ENCODE measurements at regions not wholly inside any gene's neighbourhood (a gene's known extent, or its start where the extent isn't known, plus 50 kb on each side); places are given as distances from the start of the nearest gene placed in this dataset.

DNA sequence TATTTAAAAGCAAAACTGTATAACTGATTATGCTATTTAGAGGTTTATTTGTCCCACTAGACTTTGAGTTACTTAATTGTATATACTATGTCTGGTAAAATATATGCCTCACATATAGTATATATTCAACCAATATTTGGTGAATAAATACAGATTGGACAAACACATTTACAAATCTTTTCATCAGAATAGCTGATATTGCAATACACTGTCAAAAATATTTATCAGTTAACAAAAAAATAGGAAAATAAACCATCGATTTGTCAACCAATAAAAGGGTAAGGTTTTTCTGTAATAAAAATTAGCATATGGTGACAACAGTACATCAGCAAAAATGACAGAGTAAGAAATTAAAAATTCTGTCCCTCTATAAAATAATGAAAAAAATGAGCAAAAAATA is 889.9 kb upstream of the INTU start:
- H3K4me3 ChIP-seq = no peak overlapping the region
- ATAC-seq (ENCODE audit: insufficient read depth, low FRiP score) = no peak
- H3K27me3 ChIP-seq (ENCODE audit: control insufficient read depth in 3 of 3, insufficient read depth in 3 of 3, low read length in 2 of 3) = no peaks in the 10 kb centered on the region
- TF ChIP-seq, protein P1, sequence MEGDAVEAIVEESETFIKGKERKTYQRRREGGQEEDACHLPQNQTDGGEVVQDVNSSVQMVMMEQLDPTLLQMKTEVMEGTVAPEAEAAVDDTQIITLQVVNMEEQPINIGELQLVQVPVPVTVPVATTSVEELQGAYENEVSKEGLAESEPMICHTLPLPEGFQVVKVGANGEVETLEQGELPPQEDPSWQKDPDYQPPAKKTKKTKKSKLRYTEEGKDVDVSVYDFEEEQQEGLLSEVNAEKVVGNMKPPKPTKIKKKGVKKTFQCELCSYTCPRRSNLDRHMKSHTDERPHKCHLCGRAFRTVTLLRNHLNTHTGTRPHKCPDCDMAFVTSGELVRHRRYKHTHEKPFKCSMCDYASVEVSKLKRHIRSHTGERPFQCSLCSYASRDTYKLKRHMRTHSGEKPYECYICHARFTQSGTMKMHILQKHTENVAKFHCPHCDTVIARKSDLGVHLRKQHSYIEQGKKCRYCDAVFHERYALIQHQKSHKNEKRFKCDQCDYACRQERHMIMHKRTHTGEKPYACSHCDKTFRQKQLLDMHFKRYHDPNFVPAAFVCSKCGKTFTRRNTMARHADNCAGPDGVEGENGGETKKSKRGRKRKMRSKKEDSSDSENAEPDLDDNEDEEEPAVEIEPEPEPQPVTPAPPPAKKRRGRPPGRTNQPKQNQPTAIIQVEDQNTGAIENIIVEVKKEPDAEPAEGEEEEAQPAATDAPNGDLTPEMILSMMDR (IDR thresholded peaks at IDR 0.05; ENCODE audit: control extremely low read depth, extremely low read depth) = no peak
- 86 to 90% methylated on average over 1 of the region's 1 CpG for WGBS, 2 donors
- H3K9ac ChIP-seq (ENCODE audit: insufficient read depth in 1 of 2, low read length in 2 of 2) = no peak overlapping the region
- H3K9me3 ChIP-seq (ENCODE audit: control insufficient read depth in 4 of 4, insufficient read depth in 3 of 4, low read length in 3 of 4) = peaks cover 0 to 3% (median 0%) of the 10 kb centered on the region in 4 donors
- peaks cover 0 to 2% (median 0%) of the 10 kb centered on the region in 4 donors for H3K36me3 ChIP-seq (ENCODE audit: control insufficient read depth in 4 of 4, insufficient read depth in 4 of 4, low read length in 4 of 4)
- H3K4me1 ChIP-seq (ENCODE audit: control insufficient read depth in 5 of 5, insufficient read depth in 5 of 5, low read length in 5 of 5) = peaks cover 0 to 4% (median 0%) of the 10 kb centered on the region in 5 donors
- H3K27ac ChIP-seq (ENCODE audit: low read depth in 1 of 2, low read length in 1 of 2) = no peak overlapping the region
- no peak for DNase-seq

DNA sequence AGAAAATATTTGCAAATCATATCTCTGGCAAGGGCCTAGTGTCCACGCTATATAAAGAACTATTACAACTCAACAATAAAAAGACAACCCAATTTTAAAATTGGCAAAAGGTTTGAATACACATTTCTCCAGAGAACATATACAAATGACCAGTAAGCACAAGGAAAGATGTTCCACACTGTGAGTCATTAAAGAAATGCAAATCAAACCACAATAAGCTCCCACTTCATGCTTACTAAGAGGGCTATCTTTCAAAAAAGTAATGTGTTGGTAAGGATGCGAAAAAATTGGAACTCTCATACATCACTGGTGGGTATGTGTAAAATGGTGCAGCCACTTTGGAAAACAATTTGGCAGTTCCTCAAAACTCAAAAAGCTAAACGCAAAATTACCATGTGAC is 884.0 kb upstream of the INTU start:
- DNase-seq (no peak), ATAC-seq (ENCODE audit: insufficient read depth, low FRiP score) (no peak)
- TF ChIP-seq, protein P1 (IDR thresholded peaks at IDR 0.05; ENCODE audit: control extremely low read depth, extremely low read depth) = no peak
- Histone ChIP-seq H3K27ac (ENCODE audit: low read depth in 1 of 2, low read length in 1 of 2) (no peak overlapping the region), H3K36me3 (ENCODE audit: control insufficient read depth in 4 of 4, insufficient read depth in 4 of 4, low read length in 4 of 4) (peaks cover 0 to 2% (median 0%) of the 10 kb centered on the region in 4 donors), H3K9ac (ENCODE audit: insufficient read depth in 1 of 2, low read length in 2 of 2) (no peak overlapping the region), H3K4me1 (ENCODE audit: control insufficient read depth in 5 of 5, insufficient read depth in 5 of 5, low read length in 5 of 5) (no peaks in the 10 kb centered on the region), H3K4me3 (no peak overlapping the region), H3K9me3 (ENCODE audit: control insufficient read depth in 4 of 4, insufficient read depth in 3 of 4, low read length in 3 of 4) (peaks cover 0 to 3% (median 0%) of the 10 kb centered on the region in 4 donors), H3K27me3 (ENCODE audit: control insufficient read depth in 3 of 3, insufficient read depth in 3 of 3, low read length in 2 of 3) (no peaks in the 10 kb centered on the region)
- 81 to 90% methylated on average over 3 of the region's 3 CpGs for WGBS, 2 donors

DNA sequence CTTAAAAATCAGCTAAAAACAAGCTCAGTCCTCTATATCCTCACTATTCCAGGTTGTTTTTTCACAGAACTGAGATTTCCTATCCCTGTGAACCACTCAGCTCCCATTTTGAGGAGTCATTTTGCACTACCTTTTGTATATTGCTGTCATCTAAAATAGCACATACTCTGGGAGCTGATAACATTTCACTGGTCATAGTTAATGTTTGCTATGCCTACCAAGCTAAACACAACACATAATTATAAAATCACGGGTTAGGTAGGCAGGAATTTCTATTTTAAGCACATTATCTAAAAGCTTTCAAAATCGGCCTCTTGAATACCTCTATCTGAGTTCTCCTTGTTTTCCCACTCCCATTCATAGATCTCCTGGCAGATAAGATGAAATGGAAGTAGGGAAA is 882.0 kb upstream of the INTU start:
- no peak for ATAC-seq (ENCODE audit: insufficient read depth, low FRiP score)
- DNase-seq = peak in 2 of 3 donors; percentile 36 to 55
- Histone ChIP-seq H3K27me3 (ENCODE audit: control insufficient read depth in 3 of 3, insufficient read depth in 3 of 3, low read length in 2 of 3) (no peaks in the 10 kb centered on the region), H3K9ac (ENCODE audit: insufficient read depth in 1 of 2, low read length in 2 of 2) (no peak overlapping the region), H3K4me1 (ENCODE audit: control insufficient read depth in 5 of 5, insufficient read depth in 5 of 5, low read length in 5 of 5) (peaks cover 0 to 3% (median 0%) of the 10 kb centered on the region in 5 donors), H3K36me3 (ENCODE audit: control insufficient read depth in 4 of 4, insufficient read depth in 4 of 4, low read length in 4 of 4) (no peaks in the 10 kb centered on the region), H3K27ac (ENCODE audit: low read depth in 1 of 2, low read length in 1 of 2) (peak overlapping the region in 1 of 2 donors; percentile 16), H3K9me3 (ENCODE audit: control insufficient read depth in 4 of 4, insufficient read depth in 3 of 4, low read length in 3 of 4) (peaks cover 0 to 1% (median 0%) of the 10 kb centered on the region in 4 donors), H3K4me3 (no peak overlapping the region)
- TF ChIP-seq, protein P1 (IDR thresholded peaks at IDR 0.05; ENCODE audit: control extremely low read depth, extremely low read depth) = no peak
- 34 to 54% methylated on average over 2 of the region's 2 CpGs for WGBS, 2 donors

DNA sequence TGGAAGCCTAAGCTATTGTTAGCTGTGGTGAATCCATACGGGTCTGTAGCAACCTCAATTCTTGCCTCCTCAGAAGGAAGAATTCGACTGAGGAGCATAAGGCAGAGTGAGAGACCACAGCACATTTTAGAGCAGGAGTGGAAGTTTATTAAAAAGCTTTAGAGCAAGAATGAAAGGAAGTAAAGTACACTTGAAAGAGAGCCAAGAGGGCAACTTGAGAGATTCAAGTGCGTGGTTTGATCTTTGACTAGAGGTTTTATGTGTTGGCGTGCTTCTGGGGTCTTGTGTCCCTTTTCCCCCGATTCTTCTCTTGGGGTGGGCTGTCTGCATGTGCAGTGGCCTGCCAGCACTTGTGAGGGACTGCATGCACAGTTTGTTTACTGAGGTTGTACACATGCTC is 880.6 kb upstream of the INTU start:
- no peak for ATAC-seq (ENCODE audit: insufficient read depth, low FRiP score)
- peaks cover 0 to 3% (median 0%) of the 10 kb centered on the region in 5 donors for H3K4me1 ChIP-seq (ENCODE audit: control insufficient read depth in 5 of 5, insufficient read depth in 5 of 5, low read length in 5 of 5)
- WGBS, 2 donors = 51 to 71% methylated on average over 5 of the region's 5 CpGs

More for the DNA sequence above, 880.6 kb upstream of the INTU start:
- Histone ChIP-seq H3K27ac (ENCODE audit: low read depth in 1 of 2, low read length in 1 of 2) (no peak overlapping the region), H3K9ac (ENCODE audit: insufficient read depth in 1 of 2, low read length in 2 of 2) (no peak overlapping the region), H3K36me3 (ENCODE audit: control insufficient read depth in 4 of 4, insufficient read depth in 4 of 4, low read length in 4 of 4) (no peaks in the 10 kb centered on the region), H3K9me3 (ENCODE audit: control insufficient read depth in 4 of 4, insufficient read depth in 3 of 4, low read length in 3 of 4) (no peaks in the 10 kb centered on the region), H3K4me3 (no peak overlapping the region), H3K27me3 (ENCODE audit: control insufficient read depth in 3 of 3, insufficient read depth in 3 of 3, low read length in 2 of 3) (no peaks in the 10 kb centered on the region)
- TF ChIP-seq, protein P1 (IDR thresholded peaks at IDR 0.05; ENCODE audit: control extremely low read depth, extremely low read depth) = no peak
- DNase-seq = peak; percentile 22 to 82 (median 60)

Data from lung (tissue), 11 donors.